ENCODE measurements at regions not wholly inside any gene's neighbourhood (a gene's known extent, or its start where the extent isn't known, plus 50 kb on each side); places are given as distances from the start of the nearest gene placed in this dataset.

DNA sequence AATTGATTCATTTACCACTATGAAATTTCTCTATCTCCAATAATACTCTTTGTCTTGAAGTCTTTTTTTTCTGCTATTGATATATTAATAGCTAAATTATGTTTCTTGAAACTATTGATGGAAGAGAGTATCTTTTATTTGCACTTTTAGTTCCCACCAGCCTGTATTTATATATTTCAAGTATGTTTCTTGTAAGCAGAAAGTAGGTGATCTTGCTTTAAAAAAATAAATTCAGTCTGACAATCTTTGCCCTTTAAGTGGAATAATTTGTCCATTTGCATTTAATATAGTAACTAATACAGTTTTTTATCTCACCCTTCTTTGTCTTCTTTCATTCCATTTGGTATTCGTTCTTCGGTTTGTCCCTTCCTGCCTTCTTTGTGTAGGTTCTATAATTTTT is 790.5 kb downstream of the MCTP2 start:
- Histone ChIP-seq H3K36me3 (ENCODE audit: insufficient read depth, low read length, poor library complexity, severe bottlenecking) (no peaks in the 10 kb centered on the region), H3K27me3 (replicated peaks; ENCODE audit: insufficient read depth, low read depth, low read length, poor library complexity) (no peaks in the 10 kb centered on the region), H3K4me3 (ENCODE audit: low read depth, low read length, poor library complexity, severe bottlenecking) (no peak overlapping the region), H3K27ac (ENCODE audit: low read depth, low read length, poor library complexity, severe bottlenecking) (no peak overlapping the region), H3K4me1 (ENCODE audit: insufficient read depth, low read length, poor library complexity, severe bottlenecking) (no peaks in the 10 kb centered on the region), H3K9me3 (ENCODE audit: low read depth, low read length, poor library complexity, severe bottlenecking) (no peaks in the 10 kb centered on the region)
- CTCF ChIA-PET: no interaction called here
- intact Hi-C loops (cut with micrococcal nuclease; ENCODE audit: unreplicated experiment): loop anchor here (5.0 kb wide), 1 partner anchor 610 kb away; no protein-coding TSS in a partner anchor
- no TSS peak for BruUV-seq (replicated peaks)
- no peak for TF ChIP-seq EZH2 (IDR thresholded peaks at IDR 0.05; ENCODE audit: borderline replicate concordance, low read depth, low read length, poor library complexity, severe bottlenecking)
- TF ChIP-seq, protein P1, sequence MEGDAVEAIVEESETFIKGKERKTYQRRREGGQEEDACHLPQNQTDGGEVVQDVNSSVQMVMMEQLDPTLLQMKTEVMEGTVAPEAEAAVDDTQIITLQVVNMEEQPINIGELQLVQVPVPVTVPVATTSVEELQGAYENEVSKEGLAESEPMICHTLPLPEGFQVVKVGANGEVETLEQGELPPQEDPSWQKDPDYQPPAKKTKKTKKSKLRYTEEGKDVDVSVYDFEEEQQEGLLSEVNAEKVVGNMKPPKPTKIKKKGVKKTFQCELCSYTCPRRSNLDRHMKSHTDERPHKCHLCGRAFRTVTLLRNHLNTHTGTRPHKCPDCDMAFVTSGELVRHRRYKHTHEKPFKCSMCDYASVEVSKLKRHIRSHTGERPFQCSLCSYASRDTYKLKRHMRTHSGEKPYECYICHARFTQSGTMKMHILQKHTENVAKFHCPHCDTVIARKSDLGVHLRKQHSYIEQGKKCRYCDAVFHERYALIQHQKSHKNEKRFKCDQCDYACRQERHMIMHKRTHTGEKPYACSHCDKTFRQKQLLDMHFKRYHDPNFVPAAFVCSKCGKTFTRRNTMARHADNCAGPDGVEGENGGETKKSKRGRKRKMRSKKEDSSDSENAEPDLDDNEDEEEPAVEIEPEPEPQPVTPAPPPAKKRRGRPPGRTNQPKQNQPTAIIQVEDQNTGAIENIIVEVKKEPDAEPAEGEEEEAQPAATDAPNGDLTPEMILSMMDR (conservative IDR thresholded peaks at IDR 0.05; ENCODE audit: low read depth, low read length): no peak
- POLR2A ChIA-PET (ENCODE audit: low non-redundant PET): interaction anchor here (0.6 kb wide), 1 partner anchor 13 kb away, joined by 3 read pairs; no protein-coding TSS in a partner anchor
- DNase-seq (ENCODE audit: low spot score): no peak

DNA sequence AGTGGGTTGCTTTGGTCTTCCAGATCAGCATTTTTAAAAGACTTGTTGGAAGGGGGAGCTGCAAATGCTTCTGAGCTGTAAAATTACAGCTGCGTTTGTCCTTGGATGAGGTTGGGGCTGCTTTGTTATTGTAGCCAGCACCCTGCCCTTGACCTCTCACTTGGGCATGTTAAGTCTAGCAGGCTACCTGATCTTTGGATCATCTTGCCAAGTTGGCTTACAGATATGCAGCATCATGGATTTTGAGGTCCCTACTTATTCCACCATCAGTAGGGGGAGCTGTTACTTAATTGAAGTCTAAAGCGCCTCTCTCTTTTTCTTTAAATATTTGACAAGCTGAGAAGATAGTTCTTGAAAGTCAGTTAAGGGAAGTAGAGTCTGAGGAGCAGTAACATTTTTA is 793.0 kb downstream of the MCTP2 start:
- TF ChIP-seq, protein P1 (conservative IDR thresholded peaks at IDR 0.05; ENCODE audit: low read depth, low read length): peak; percentile 65
- TF ChIP-seq EZH2 (IDR thresholded peaks at IDR 0.05; ENCODE audit: borderline replicate concordance, low read depth, low read length, poor library complexity, severe bottlenecking): no peak
- no TSS peak for BruUV-seq (replicated peaks)
- intact Hi-C loops (cut with micrococcal nuclease; ENCODE audit: unreplicated experiment): loop anchor here (5.0 kb wide), 1 partner anchor 612 kb away; no protein-coding TSS in a partner anchor
- no peaks in the 10 kb centered on the region for H3K9me3 ChIP-seq (ENCODE audit: low read depth, low read length, poor library complexity, severe bottlenecking)
- DNase-seq (ENCODE audit: low spot score): peak; percentile 63
- H3K27me3 ChIP-seq (replicated peaks; ENCODE audit: insufficient read depth, low read depth, low read length, poor library complexity): no peaks in the 10 kb centered on the region
- ChIA-PET CTCF (interaction anchor here (1.1 to 2.0 kb wide), 2 partner anchors 23 to 352 kb away, joined by 3 to 5 read pairs; no protein-coding TSS in a partner anchor), POLR2A (ENCODE audit: low non-redundant PET) (no interaction called here)
- no peak overlapping the region for H3K4me3 ChIP-seq (ENCODE audit: low read depth, low read length, poor library complexity, severe bottlenecking)
- no peak overlapping the region for H3K27ac ChIP-seq (ENCODE audit: low read depth, low read length, poor library complexity, severe bottlenecking)
- H3K4me1 ChIP-seq (ENCODE audit: insufficient read depth, low read length, poor library complexity, severe bottlenecking): no peaks in the 10 kb centered on the region
- no peaks in the 10 kb centered on the region for H3K36me3 ChIP-seq (ENCODE audit: insufficient read depth, low read length, poor library complexity, severe bottlenecking)

DNA sequence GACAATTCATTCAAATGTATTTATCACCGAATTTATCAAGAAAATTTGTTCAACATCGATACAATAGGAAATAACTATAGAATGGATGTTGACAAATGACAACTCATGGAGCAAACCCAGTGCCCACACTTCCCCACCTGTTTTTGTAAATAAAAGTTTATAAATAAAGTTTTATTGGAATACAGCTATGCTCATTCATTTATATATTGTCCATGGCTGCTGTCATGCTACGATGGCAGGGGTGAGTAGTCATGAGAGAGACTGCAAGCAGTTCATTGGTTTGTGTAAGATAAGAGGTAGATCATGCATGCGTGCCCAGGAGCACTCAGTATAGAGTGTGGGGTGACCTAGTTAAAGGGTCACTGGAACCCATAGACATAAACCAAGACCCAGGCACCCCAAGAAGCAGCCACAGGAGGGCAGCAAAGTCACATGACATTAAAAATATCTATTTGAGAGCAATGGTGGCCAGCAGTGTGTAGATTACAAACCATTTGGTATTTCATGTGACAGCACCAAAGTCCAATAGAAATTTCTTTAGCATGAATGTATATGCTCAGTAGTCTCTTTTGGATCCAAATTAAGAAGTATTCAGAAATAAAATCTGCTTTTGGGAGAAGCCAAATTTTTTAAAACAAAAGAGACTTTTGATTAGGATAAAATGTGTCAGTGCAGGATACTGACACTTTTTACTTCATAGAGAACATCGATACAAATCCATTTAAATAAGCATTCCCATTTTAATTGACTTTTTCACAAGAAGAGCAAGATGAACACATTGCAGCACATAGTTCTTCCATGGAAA is 794.8 kb downstream of the MCTP2 start:
- Histone ChIP-seq H3K27ac (ENCODE audit: low read depth, low read length, poor library complexity, severe bottlenecking) (no peak overlapping the region), H3K27me3 (replicated peaks; ENCODE audit: insufficient read depth, low read depth, low read length, poor library complexity) (no peaks in the 10 kb centered on the region), H3K4me3 (ENCODE audit: low read depth, low read length, poor library complexity, severe bottlenecking) (no peak overlapping the region), H3K4me1 (ENCODE audit: insufficient read depth, low read length, poor library complexity, severe bottlenecking) (no peaks in the 10 kb centered on the region), H3K36me3 (ENCODE audit: insufficient read depth, low read length, poor library complexity, severe bottlenecking) (no peaks in the 10 kb centered on the region), H3K9me3 (ENCODE audit: low read depth, low read length, poor library complexity, severe bottlenecking) (no peaks in the 10 kb centered on the region)
- POLR2A ChIA-PET (ENCODE audit: low non-redundant PET): no interaction called here
- intact Hi-C loops (cut with micrococcal nuclease; ENCODE audit: unreplicated experiment): loop anchor here (5.0 kb wide), 4 partner anchors 231 to 1316 kb away; no protein-coding TSS in a partner anchor
- no TSS peak for BruUV-seq (replicated peaks)
- CTCF ChIA-PET: interaction anchor here (2.0 kb wide), 1 partner anchor 354 kb away, joined by 5 read pairs; no protein-coding TSS in a partner anchor
- TF ChIP-seq EZH2 (IDR thresholded peaks at IDR 0.05; ENCODE audit: borderline replicate concordance, low read depth, low read length, poor library complexity, severe bottlenecking): no peak
- TF ChIP-seq, protein P1 (conservative IDR thresholded peaks at IDR 0.05; ENCODE audit: low read depth, low read length): peak; percentile 71
- peak; percentile 71 for DNase-seq (ENCODE audit: low spot score)
